BE2C (cell line): ENCODE measurements at regions not wholly inside any gene's neighbourhood (a gene's known extent, or its start where the extent isn't known, plus 50 kb on each side); places are given as distances from the start of the nearest gene placed in this dataset.

Experiments used
- DNase-seq: peaks from one replicate; pipeline ENCODE4 v3.0.0-alpha.2; 2020
- H3K27me3 ChIP-seq: fragments of 250-450 bp; sonication (Bioruptor Pico); 2 replicates; pipeline ENCODE4 v1.5.1; 2020; ENCODE audit warnings: mild to moderate bottlenecking
- H3K36me3 ChIP-seq: fragments of 250-450 bp; sonication (Bioruptor Pico); 2 replicates; pipeline ENCODE4 v1.5.1; 2020; ENCODE audit warnings: mild to moderate bottlenecking
- H3K4me1 ChIP-seq: fragments of 250-450 bp; sonication (Bioruptor Pico); 2 replicates; pipeline ENCODE4 v1.5.1; 2020
- H3K4me3 ChIP-seq: 2 replicates; pipeline ENCODE4 v1.5.1; 2011; ENCODE audit warnings: low read depth, low read length
- H3K9me3 ChIP-seq: fragments of 250-450 bp; sonication (Bioruptor Pico); 2 replicates; pipeline ENCODE4 v1.5.1; 2020
- TF ChIP-seq, protein P1 (sequence below): IDR thresholded peaks from 2 replicates; pipeline ENCODE4 v1.5.1; 2012; ENCODE audit warnings: mild to moderate bottlenecking, low read depth, low read length

- no peak overlapping the region for H3K4me3 ChIP-seq
- TF ChIP-seq, protein P1, sequence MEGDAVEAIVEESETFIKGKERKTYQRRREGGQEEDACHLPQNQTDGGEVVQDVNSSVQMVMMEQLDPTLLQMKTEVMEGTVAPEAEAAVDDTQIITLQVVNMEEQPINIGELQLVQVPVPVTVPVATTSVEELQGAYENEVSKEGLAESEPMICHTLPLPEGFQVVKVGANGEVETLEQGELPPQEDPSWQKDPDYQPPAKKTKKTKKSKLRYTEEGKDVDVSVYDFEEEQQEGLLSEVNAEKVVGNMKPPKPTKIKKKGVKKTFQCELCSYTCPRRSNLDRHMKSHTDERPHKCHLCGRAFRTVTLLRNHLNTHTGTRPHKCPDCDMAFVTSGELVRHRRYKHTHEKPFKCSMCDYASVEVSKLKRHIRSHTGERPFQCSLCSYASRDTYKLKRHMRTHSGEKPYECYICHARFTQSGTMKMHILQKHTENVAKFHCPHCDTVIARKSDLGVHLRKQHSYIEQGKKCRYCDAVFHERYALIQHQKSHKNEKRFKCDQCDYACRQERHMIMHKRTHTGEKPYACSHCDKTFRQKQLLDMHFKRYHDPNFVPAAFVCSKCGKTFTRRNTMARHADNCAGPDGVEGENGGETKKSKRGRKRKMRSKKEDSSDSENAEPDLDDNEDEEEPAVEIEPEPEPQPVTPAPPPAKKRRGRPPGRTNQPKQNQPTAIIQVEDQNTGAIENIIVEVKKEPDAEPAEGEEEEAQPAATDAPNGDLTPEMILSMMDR: no peak
These were observed 84.2 kb upstream of the FBXL4 start for GRCh38 chr6:99031957-99032356.

DNA sequence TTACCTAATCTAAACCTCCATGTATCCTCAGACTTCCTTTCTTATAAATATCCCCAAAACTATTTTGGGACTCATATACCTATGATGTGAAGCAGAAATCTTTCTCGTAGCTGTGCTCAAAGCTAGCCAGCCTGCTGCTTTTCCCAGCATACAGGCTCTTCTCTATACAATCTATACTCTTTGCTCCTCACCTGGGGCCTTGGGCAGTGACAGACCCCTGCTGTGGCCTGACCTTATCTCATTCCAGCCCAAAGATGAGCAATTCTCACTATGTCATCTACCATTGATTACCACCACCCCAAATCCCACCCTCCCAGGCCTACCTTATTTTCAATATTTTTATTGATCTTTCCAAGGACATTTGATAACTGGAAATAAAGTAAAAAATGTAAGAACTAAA is 83.2 kb upstream of the FBXL4 start:
- no peaks in the 10 kb centered on the region for H3K27me3 ChIP-seq
- no peaks in the 10 kb centered on the region for H3K36me3 ChIP-seq
- no peak overlapping the region for H3K4me3 ChIP-seq
- H3K4me1 ChIP-seq: no peaks in the 10 kb centered on the region
- no peak for DNase-seq
- TF ChIP-seq, protein P1: no peak
- no peaks in the 10 kb centered on the region for H3K9me3 ChIP-seq

More at GRCh38 chr6:99031957-99032356, 84.2 kb upstream of the FBXL4 start:
- peaks cover 4% of the 10 kb centered on the region; the same call in 1 of the 2 replicates for H3K27me3 ChIP-seq
- DNase-seq: no peak
- no peaks in the 10 kb centered on the region for H3K4me1 ChIP-seq
- no peaks in the 10 kb centered on the region for H3K9me3 ChIP-seq
- H3K36me3 ChIP-seq: no peaks in the 10 kb centered on the region

DNA sequence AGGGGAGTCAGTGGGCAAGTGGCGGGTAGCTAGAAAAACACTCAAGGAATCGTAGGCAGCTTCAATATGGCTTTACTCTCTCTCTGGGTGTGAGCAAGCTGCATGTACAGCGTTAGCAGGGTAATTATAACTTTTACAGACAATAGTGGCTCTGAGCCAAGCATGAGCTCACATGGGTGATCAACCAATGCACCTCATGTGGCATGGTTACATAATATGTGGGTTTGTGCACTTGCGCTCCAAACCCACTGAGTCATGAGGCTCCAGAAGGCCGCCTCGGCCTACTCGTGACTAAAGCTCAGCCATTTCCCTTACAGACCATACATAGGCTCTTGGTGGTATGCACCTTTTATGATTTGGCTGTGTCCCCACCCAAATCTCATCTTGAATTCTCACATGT is 78.4 kb upstream of the FBXL4 start:
- Histone ChIP-seq H3K4me1 (no peaks in the 10 kb centered on the region), H3K36me3 (no peaks in the 10 kb centered on the region), H3K9me3 (no peaks in the 10 kb centered on the region), H3K4me3 (no peak overlapping the region), H3K27me3 (no peaks in the 10 kb centered on the region)
- TF ChIP-seq, protein P1: no peak
- DNase-seq: no peak

DNA sequence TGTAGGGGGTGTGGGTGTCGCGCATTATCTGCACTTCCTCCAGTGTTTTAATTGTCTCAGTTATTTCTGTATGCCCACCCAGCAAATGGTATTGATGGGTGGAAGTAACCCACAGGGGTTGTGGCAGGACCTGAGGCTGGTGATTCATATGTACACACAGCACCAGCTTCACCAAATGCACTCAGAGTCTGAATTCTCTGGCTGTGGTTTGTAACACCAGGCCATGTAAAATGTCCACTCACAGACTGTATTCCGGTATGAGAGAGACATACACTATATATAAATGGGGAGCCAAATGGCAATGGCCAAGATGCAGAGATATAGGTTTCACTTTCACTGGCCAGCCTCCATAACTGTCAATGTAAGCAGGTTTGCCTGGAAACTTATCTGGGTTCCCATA is 76.3 kb upstream of the FBXL4 start:
- TF ChIP-seq, protein P1: no peak
- Histone ChIP-seq H3K4me3 (no peak overlapping the region), H3K36me3 (no peaks in the 10 kb centered on the region), H3K4me1 (no peaks in the 10 kb centered on the region), H3K9me3 (no peaks in the 10 kb centered on the region), H3K27me3 (no peaks in the 10 kb centered on the region)
- DNase-seq: no peak

- no peaks in the 10 kb centered on the region for H3K9me3 ChIP-seq
- DNase-seq: no peak
- H3K27me3 ChIP-seq: no peaks in the 10 kb centered on the region
- TF ChIP-seq, protein P1: no peak
- H3K36me3 ChIP-seq: no peaks in the 10 kb centered on the region
- no peaks in the 10 kb centered on the region for H3K4me1 ChIP-seq
- no peak overlapping the region for H3K4me3 ChIP-seq
These were observed 74.4 kb upstream of the FBXL4 start for GRCh38 chr6:99022039-99022609.

- TF ChIP-seq, protein P1: no peak
- Histone ChIP-seq H3K4me3 (no peak overlapping the region), H3K36me3 (no peaks in the 10 kb centered on the region), H3K4me1 (no peaks in the 10 kb centered on the region), H3K9me3 (no peaks in the 10 kb centered on the region), H3K27me3 (no peaks in the 10 kb centered on the region)
- DNase-seq: no peak
These were observed 71.6 kb upstream of the FBXL4 start for GRCh38 chr6:99019381-99019780.
